OCI-M1 (cell line): ENCODE measurements at regions not wholly inside any gene's neighbourhood (a gene's known extent, or its start where the extent isn't known, plus 50 kb on each side); places are given as distances from the start of the nearest gene placed in this dataset.
A peak's percentile ranks its signal among the peaks of the same experiment; 100 is the strongest.
"Not testable (repeated sequence)": the region's sequence is repeated elsewhere in the genome, so short reads cannot be mapped to it uniquely, and the experiment has no call there.

Source experiments
- DNase-seq: peaks from one replicate; lab custom pipeline; 2025; lab: John Stamatoyannopoulos, UW

DNA sequence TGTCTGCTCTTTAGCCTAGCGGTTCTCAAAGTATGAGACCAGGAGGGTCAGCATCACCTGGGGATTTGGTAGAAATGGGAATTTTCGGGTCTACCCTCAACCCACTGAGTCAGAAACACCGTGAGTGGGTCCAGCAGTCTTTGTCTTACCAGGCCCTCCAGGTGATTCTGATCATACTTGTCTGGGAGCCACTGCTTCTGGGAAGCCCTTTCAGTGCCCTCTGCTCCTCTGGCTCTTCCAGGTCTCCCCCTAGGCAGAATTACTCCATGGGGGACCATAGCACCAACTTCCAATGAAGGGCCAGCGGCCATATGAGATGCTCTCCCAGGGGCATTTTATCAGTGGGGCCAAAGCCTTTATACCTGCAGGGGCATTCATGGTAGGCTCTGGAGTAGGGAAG, 81.0 kb upstream of the ETV3 start:
- DNase-seq: no peak

DNA sequence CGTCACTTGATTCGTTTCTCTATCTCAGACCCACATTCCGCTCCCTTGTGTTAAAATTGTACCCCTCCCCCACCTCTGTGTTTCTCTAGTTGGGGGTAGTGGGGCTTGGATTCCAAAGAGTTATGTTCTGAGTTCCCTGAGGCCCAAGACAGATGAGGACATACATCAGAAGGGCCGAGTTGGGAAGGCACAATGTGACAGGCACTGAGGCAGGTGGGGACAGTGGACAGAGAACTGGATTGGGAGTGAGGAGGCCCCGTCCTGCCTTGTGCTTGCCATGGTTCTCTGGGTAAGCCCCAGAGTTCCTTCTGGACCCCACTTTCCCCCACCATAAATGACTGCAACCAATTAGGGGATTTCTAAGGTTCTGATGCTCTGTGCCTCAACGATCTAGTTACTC, 80.5 kb upstream of the ETV3 start:
- no peak for DNase-seq

DNA sequence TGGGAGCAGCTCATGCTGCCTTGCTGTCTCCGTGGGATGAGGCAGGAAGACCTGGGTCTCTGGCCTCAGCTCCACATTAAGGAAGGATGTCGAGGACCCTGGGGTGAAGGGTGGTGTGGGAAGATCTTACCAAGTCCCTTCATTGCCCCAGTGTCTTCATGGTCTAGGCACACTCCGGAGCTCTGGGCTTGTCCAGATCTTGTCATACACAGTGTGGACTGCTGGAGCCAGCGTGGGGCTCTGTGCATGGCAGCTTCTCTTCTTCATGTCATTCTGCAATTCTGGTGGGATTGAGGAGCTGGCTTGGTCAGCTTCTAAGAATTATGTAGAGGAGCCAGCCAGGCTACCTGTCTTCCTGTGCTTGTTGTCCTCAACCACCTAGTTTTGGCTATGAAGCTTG, 79.3 kb upstream of the ETV3 start:
- DNase-seq: no peak

DNA sequence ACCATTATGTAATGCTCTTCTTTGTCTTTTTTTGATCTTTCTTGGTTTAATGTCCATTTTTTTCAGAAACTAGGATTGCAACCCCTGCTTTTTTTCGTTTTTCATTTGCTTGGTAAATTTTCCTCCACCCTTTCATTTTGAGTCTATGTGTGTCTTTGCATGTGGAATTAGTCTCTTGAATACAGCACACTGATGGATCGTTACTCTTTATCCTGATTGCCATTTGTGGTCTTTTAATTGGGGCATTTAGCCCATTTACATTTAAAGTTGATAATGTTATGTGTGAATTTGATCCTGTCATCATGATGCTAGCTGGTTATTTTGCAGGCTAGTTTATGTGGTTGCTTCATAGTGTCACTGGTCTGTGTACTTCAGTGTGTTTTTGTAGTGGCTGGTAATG, 75.6 kb upstream of the ETV3 start:
- no peak for DNase-seq

DNA sequence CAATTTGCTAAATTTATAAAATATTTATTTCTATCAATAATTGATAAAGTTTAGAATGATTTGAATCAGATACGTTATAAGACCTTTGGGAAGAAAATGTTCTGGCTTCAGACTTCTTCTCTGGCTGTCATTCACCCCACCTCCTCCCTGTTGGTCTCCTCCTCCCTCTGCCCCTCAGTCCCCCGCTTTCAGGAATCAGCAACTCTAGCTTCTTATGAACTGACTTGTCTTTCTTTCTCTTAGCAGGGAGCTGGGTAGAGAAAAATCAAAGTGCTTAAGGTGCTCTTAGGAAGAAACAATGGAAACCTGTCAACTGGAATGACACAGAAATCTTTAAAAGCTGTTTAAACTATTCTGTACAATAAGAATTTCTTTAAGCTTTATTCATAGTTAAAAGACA, 71.3 kb upstream of the ETV3 start:
- DNase-seq: no peak

DNA sequence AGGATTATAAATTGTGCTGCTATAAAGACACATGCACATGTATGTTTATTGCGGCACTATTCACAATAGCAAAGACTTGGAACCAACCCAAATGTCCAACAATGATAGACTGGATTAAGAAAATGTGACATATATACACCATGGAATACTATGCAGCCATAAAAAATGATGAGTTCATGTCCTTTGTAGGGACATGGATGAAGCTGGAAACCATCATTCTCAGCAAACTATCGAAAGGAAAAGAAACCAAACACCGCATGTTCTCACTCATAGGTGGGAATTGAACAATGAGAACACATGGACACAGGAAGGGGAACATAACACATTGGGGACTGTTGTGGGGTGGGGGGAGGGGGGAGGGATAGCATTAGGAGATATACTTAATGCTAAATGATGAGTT, 67.8 kb upstream of the ETV3 start:
- not testable (repeated sequence) for DNase-seq

DNA sequence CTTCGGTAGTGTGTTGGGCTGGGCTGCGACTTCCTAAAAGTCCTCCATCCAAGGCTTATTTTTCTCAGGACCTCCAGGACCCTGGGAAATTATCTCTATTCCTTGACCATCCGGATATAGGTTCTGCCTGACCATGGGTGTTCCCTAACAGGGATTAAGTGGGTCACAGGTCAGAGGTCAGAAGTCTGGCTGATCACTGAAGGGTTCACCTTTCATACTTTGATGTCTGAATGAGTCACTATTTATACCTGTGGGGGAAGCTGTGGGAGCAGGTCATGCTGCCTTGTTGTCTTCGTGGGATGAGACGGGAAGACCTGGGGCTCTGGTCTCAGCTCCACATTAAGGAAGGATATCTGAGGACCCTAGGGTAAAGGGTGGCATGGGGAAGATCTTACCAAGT, 65.0 kb upstream of the ETV3 start:
- DNase-seq: no peak

DNA sequence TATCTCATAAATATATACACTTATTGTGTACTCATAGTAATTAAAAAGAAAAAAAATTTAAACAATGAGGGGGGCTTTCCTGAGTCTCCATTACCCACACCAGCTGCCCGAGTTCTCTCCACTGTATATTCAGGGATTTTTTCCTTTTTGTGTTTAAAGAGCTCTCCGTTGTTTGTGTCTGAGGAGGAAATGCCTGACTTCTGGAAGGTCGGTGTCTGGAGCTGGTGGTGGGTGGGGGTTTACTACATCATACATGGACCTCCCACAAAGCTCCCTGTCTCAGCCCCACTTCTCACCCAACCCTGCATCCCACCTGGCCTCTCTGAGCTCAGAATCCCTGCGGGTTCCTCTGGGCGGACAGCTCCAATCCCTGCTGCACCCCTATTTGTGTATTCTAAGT, 64.1 kb upstream of the ETV3 start:
- DNase-seq: no peak

DNA sequence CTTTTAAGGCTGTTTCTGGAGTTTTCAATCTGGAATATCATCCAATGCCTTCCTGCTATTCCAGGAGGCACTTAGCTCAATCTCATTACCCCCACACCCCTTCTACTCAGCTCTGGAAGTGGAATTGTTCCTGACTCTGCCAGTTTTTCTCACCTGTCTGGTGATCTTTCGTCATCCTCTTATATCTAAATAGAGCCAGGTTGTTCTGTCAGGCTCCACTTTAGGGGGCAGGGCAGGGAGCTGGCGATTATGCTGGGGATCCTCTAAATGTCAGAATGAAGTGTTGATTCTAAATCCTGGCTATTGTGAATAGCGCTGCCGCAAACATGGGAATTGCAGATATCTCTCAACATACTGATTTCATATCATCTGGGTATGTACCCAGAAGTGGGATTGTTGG, 63.6 kb upstream of the ETV3 start:
- DNase-seq: no peak

DNA sequence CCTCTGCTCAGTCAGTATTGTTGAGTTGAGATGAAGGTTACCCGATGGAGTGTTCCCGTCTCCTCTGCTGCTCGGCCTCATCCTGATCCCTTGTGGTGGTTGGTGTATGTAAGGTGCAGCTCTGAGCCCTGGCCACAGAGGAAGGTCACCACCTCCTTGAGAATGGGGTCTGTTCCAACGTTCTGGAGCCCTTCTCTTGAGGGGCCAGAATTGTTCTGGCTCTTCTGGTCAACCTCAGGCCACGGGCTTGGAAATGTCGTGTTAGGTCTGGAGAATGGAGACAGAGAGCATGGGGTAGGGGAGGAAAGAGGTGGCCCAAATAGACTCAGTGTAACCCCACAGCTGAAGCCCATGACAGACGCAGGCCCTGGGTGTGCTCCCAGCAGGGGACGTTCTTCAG, 62.3 kb upstream of the ETV3 start:
- no peak for DNase-seq

DNA sequence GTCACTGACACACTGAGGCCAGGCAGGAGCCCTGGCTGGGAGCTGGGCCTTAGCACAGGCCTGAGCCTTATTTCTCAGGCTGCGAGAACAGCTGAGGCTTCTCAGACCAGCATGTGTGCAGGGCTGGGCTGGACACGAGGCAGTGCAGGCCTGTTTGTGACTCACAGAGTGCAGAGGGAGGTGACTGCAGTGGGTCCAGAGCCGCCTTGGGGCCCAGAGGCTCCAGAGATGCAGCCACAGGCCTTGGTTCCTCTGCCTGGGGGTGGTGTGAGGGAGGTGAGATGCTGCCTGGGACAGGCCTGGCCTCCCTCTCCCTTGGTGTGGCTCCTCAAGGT, 61.2 kb upstream of the ETV3 start:
- DNase-seq: no peak

DNA sequence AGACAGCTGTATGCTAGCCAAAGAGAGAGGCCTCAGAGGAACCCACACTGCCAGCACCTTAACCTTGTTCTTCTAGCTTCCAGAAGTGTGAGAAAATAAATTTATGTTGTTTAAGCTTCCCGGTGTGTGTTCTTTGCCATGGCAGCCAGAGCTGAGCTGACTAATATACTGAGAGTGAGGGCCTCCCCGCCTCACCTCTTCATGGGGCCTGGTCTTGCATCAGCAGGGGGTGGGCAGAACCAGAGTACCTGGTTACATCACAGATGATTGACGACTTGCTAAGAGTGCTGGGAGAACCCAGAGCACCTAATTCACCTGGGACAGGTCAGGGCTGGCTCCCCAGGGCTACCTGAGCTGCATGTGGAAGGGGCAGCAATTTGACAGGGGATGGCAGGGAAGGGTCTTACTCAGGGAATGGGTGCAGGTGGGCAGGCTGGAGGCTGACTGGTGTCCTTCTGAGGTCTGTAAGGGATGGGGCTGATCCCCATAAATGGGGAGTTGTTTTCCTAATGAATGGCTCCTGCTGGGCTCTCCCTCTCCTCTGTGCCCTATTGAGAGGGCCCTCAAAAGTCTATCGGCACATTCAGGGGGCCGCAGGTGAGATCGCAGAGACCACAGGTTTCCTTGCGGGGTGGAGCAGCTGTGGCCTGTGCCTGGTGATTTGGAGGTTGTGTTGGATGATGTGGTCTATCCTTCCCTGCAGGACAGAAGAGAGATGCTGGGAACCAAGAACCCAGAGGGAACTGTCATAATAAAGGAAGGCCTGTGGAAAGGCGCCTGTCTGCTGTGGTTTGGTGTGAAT, 60.6 kb upstream of the ETV3 start:
- DNase-seq: no peak

DNA sequence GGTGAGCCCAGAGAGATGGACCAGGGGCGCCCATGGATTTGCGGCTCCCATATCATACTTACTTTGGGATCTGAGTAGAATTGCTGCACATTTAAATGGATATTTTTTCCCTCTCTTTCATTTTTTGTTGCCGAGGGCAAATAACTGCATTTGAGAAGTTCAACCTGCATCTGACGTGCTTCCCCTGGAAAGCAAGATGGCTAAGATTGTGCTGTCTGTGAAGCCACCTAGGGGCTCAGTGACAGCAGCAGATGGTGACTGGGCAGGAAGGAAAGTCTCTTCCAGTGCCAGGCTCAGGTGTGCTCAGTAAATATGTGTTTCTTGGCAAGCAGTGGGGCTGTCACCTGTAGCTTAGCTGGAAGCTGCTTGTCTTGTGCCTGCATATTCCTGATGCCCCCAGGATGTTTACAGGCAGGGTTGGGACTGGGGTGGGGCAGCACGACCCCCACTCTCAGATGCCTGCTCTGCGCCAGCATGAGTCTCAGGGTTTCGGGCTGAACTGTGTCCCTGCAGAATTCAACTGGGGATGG, 59.8 kb upstream of the ETV3 start:
- DNase-seq: no peak

DNA sequence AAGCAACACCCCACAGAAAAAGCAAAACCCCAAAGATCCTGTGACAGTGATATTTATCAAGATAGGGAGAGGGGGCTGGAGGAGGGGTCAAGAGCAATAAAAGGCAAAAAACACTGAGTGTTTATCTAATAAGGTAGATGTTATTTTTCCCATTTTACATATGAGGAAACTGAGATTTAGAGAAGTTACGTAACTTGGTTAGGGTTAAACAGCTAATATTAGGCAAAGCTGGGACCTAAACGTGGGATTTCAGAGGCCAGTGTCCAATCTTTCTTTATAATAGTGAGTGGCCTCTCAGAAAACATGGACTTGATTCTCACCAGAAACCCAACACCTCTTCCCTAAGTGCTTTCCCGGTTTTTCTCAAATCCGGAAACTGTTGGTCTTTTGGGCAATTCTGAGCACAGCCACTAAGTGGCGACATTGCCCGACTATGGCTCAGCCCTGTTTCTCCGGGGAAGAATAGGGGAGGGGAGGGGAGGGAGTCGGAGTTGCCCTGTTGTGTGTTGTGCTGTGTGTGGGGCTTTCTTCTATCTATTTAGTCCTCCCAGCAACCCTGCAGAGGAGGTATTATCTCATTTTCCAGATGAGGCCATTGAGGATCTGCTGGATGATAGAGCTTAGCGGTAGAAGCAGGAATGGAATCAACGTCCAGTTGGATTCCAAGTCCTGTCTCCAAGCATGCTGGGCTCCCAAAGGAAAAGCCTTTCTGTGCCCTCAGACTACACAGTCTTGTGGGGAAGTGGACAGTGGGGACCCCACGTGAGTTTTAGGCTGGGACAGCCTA, 58.7 kb upstream of the ETV3 start:
- peak; percentile 42 for DNase-seq

DNA sequence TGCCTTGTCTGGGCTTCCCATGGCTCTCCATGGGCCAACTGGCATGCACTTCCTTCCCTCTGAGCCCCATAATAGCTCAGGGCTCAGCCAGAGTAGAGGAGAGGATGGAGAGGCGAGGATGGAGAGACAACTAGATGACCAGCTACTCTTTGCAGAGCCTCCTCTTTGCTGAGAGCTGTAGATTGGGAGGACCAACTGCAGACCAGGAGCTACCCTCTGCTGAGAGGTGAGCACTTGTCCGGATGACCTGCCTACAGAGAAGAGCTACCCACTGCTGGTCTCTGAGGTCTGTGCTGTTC, 58.0 kb upstream of the ETV3 start:
- no peak for DNase-seq

DNA sequence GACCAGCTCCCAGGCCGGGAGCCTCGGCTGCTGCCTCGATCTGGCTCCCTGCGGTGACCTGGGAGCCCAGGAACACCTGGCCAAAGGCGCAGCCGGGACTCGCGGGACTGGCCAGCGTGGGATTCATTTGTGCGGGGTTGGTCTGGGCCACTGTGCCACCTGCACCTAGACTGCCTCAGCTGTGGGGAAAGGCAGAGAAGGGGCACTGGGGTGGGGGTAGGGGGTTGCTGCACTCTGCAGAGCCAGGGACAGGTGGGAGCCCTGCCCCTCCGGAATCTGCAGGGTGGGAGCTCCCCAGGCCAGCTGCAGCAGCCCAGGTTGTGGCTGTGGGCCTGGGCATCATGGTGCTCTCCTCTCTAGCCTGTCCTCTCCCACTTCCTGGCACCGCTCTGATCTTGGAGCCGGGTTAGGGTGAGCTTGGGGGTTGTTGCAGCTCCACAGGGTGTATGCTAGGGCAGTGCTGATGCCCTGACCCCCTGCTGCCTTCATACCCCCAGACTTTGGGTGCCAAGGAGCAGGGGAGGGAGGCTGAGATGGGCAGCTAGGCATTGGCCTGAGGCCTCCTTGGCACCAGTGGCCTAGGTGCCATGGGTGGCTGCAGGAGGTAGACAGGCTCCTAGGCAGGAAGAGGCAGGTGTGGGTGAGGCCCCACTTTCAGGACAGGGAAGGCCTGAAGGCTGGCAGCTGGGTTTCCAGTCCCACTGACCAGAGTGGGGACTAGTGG, 57.5 kb upstream of the ETV3 start:
- no peak for DNase-seq

DNA sequence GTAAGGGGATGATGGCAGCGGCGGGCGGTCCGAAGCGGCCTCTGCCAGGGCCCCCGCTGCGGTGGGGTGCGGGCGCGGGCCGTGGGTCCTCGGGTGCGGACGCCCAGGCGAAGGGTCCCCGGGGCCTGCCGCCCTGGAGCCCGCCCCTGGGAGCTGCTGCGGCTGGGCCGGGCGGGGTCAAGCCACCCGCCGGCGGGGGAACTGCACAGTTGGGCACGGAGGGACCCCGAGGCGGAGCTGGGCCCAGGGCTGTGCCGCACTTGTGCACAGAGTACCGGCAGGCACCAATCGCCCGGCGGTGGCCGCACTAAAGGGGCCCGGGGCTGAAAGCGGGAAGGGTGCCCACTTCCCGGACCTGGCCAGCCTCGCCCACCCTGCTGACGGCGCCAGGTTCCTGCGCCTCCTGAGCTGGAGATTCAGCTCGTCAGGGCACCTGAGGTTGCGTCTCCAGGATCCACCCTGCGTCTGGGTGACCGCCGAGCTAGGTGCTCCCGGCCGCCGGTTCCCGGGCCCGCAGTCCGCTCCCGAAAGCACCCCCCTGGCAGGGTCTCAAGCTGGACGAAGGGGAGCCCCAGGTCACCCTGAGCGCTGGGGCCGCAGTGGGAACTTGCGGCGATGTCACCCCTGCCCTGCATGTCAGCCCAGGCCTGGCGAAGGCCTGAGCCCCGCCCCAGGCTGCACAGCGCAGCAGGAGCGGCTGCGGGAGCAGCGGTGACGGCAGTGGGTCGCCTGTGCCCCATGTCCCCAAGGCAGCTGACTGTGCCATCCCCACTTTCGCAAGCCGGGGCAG, 56.7 kb upstream of the ETV3 start:
- DNase-seq: no peak

DNA sequence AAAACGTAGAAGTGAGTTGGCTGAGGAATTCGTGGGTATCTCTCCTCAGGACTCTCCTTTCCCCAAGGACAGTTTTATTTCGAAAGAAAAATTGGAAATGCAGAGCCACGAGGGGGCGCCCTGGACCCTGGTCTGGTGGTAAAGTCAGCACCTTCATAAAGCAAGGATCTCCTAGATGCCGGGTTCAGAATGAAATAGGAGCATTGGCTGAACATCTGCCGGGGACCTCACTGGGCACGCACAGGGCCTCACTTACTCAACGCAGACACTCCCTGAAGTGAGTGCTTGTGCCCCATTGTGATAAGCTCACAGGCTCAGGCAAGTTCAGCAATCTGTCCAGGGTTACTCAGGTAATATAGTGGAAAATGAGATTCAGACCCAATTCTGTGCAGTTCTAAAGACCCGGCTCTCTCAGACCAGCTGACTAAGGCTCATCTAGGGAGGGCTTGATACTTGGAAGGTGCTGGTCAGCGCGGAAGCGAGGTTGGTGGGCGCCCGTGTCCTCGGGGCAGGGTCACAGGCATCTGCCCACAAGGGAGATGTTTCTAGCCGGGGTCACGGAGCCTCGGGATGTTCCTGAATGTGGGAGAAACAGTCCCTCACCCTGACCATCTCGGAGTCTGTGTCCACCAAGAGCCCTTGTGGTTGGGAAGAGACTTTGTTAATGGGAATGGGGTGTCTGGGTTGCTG, 55.7 kb upstream of the ETV3 start:
- DNase-seq: peak; percentile 86

DNA sequence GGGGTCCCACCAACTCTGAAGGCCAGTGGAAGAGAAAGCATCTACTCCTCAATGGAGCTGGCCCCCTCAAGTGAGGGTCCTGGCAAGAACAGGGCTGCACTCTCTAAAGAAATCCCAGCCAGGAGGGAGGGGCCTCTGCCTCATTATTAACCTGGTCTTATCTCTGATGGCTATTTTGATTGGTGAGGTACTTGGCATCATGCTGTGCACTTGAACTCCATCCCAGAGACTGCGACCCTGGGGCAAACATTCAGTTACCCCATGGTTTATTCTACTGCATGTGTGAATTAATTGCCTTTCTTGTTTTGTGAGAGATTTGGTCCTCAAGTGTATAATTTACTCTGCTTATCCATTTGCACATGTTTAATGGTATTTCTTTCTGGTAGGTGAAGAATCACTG, 55.0 kb upstream of the ETV3 start:
- DNase-seq: no peak

DNA sequence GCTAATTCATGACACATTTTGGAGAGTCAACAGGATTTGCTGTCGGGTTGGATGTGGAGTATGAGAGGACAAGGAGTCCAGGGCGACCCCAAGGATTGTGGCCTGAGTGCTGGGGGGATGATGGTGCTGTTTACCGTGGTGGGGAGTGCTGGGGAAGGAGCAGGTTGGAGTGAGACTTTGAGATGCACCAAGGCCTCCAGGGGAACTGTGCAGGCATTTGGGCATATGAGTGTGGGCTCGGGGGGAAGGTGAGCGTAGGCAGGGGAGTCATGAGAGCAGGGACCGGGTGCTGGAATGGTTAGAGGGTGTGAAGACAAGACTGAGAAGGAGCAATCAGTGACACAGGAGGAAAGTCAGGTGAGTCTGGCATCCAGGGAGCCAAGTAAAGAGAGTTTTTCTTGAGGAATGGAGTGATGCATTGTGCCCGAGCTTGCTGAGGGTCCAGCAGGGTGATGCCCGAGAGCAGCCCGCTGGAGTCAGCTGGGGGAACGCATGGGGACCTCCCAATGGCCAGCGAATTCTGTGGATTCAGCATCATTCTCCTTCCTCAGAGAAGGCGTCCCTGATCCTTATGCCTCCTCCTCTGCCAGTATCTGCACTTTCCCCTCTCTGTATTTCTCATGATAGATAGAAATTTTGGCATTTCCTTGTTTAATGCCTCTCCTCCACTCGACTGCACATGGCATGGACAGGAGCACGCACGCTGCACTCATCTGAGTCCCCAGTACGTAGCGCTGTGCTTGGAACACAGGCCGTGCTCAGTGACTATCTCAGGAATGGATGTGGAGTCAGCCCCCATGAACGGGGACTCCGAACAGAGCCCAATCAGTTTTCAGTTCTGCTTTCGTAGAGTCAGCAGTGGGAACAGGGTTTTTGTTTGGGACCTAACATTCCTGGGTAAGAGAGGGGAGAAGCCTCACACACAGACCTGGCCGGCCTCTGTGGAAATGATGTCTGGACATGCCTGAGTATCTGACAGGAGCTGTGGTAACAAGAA, 52.1 kb upstream of the ETV3 start:
- no peak for DNase-seq
